K562 (cell line): ENCODE measurements at regions not wholly inside any gene's neighbourhood (a gene's known extent, or its start where the extent isn't known, plus 50 kb on each side); places are given as distances from the start of the nearest gene placed in this dataset.

Experiments
- ATAC-seq: fragments of 200-7000 bp; cut with Tn5 transposase; 3 replicates; pipeline ENCODE4 v1.9.1; 2020; ENCODE audit warnings: moderate library complexity
- BruUV-seq: library from RNA; stranded (reverse); fragments of 400-500 nt; replicated peaks from 2 replicates; lab custom pipeline; 2021; lab: Mats Ljungman, UMichigan
- CTCF ChIA-PET: fragments of 300-600 bp; formaldehyde crosslinking; extraction: SDS; loops from one replicate; lab custom pipeline; 2021; ENCODE audit warnings: low intra/inter-chr PET ratio; lab: Yijun Ruan, JAX
- POLR2A ChIA-PET: fragments of 300-600, 350-650 bp; sonication (Branson Sonifier 250); formaldehyde crosslinking; extraction: SDS; loops from one replicate; lab custom pipeline; 2021; ENCODE audit warnings: antibody characterized with exemption, inconsistent platforms; lab: Yijun Ruan, JAX
- DNase-seq, 4 experiments: peaks; one replicate each; pipeline versions ENCODE4 v3.0.0 to v3.0.0-alpha.2; 2011 to 2018; ENCODE audit warnings: low spot score in 3 of 4, mixed read lengths in 3 of 4; ENCODE audit errors: extremely low read depth in 1 of 4
- FAIRE-seq: peaks from 2 replicates; lab custom pipeline; 2011; peaks lifted over from hg19 to GRCh38; lab: Jason Lieb, UNC
- H2AFZ ChIP-seq: 2 replicates; pipeline ENCODE4 v1.6.0; 2011; ENCODE audit warnings: low read depth, low read length, control low read depth, inconsistent platforms
- H3K27ac ChIP-seq: fragments of 200-600 bp; 3 replicates; pipeline ENCODE4 v1.8.0; 2011; ENCODE audit warnings: low read depth, mild to moderate bottlenecking, control low read depth, inconsistent platforms, low read length, moderate library complexity, mixed read lengths; ENCODE audit errors: extremely low read depth
- H3K27me3 ChIP-seq, 2 experiments: fragments of 300-600 bp in 1 of 2; 2 replicates in 1 of 2; 3 replicates in 1 of 2; pipeline versions ENCODE4 v1.6.0 to v1.8.0; 2011; ENCODE audit warnings: inconsistent platforms in 2 of 2, low read length in 2 of 2, mild to moderate bottlenecking in 1 of 2, mixed read lengths in 1 of 2, moderate library complexity in 1 of 2; ENCODE audit not compliant: control insufficient read depth in 2 of 2, insufficient read depth in 2 of 2
- H3K36me3 ChIP-seq: fragments of 300-600 bp; 3 replicates; pipeline ENCODE4 v1.8.0; 2011; ENCODE audit warnings: mild to moderate bottlenecking, low read length, inconsistent platforms; ENCODE audit not compliant: control insufficient read depth, insufficient read depth
- H3K4me1 ChIP-seq, 2 experiments: fragments of 200-600 bp in 1 of 2; replicated peaks in 1 of 2; 2 replicates in 1 of 2; 3 replicates in 1 of 2; pipeline versions ENCODE4 v1.5.1 to v1.8.0; 2011; ENCODE audit warnings: inconsistent platforms in 2 of 2, low read length in 2 of 2, mild to moderate bottlenecking in 1 of 2, mixed read lengths in 1 of 2, moderate library complexity in 1 of 2; ENCODE audit not compliant: control insufficient read depth in 2 of 2, insufficient read depth in 2 of 2
- H3K4me2 ChIP-seq: 2 replicates; pipeline ENCODE4 v1.6.1; 2011; ENCODE audit warnings: low read length, control low read depth, inconsistent platforms, mixed read lengths; ENCODE audit not compliant: insufficient read depth
- H3K4me3 ChIP-seq: fragments of 200-600 bp; sonication (generic), shearing (Covaris generic); 2 replicates; pipeline ENCODE4 v1.5.1; 2016; ENCODE audit warnings: control low read depth, inconsistent platforms
- H3K79me2 ChIP-seq: fragments of 200-600 bp; 3 replicates; pipeline ENCODE4 v1.8.0; 2011; ENCODE audit warnings: low read length, inconsistent platforms; ENCODE audit not compliant: control insufficient read depth, insufficient read depth
- H3K9ac ChIP-seq, 2 experiments: 2 replicates each; pipeline versions ENCODE4 v1.6.0 to v1.6.1; 2011; ENCODE audit warnings: low read depth in 2 of 2, low read length in 2 of 2, control low read depth in 1 of 2, inconsistent platforms in 1 of 2, mild to moderate bottlenecking in 1 of 2, mixed read lengths in 1 of 2; ENCODE audit not compliant: insufficient read depth in 1 of 2
- H3K9me1 ChIP-seq: one replicate; pipeline ENCODE4 v1.6.0; 2011; ENCODE audit warnings: inconsistent platforms, mild to moderate bottlenecking, low read length, moderate library complexity; ENCODE audit not compliant: control insufficient read depth, insufficient read depth
- H3K9me3 ChIP-seq: replicated peaks from 2 replicates; pipeline ENCODE4 v1.5.1; 2011; ENCODE audit warnings: low read depth, low read length, inconsistent platforms; ENCODE audit not compliant: control insufficient read depth, insufficient read depth
- H4K20me1 ChIP-seq: replicated peaks from 2 replicates; pipeline ENCODE4 v1.6.1; 2011; ENCODE audit warnings: low read length, inconsistent platforms, mixed read lengths; ENCODE audit not compliant: control insufficient read depth, insufficient read depth
- ATF4 ChIP-seq: fragments of 450-650 bp; formaldehyde crosslinking; IDR thresholded peaks from 2 replicates; pipeline ENCODE4 v1.4.0; 2022; ENCODE audit warnings: mild to moderate bottlenecking, moderate library complexity
- CEBPG ChIP-seq, 3 experiments: fragments of 200-800 bp in 1 of 3; sonication (Bioruptor generic) in 1 of 3; sonication (generic) in 1 of 3; formaldehyde crosslinking in 1 of 3; IDR thresholded peaks in 2 of 3; conservative IDR thresholded peaks in 1 of 3; 2 replicates each; pipeline versions ENCODE4 v1.6.1 to v1.8.0; 2016 to 2022; ENCODE audit warnings: missing compliant biosample characterization in 2 of 3, missing genetic modification characterization in 2 of 3, mild to moderate bottlenecking in 1 of 3, missing genetic modification reagents in 1 of 3
- CTCF ChIP-seq, 3 experiments: IDR thresholded peaks in 2 of 3; conservative IDR thresholded peaks in 1 of 3; 2 replicates each; pipeline ENCODE4 v1.5.1; 2011 to 2012; ENCODE audit warnings: low read length in 3 of 3, mild to moderate bottlenecking in 3 of 3, control low read depth in 2 of 3, improper control_type of control experiment in 1 of 3, inconsistent platforms in 1 of 3, low read depth in 1 of 3, mixed read lengths in 1 of 3, moderate library complexity in 1 of 3; ENCODE audit not compliant: insufficient read depth in 2 of 3
- EHMT2 ChIP-seq: fragments of 450-650 bp; IDR thresholded peaks from 2 replicates; pipeline ENCODE4 v1.6.1; 2018; ENCODE audit warnings: antibody characterized with exemption
- HMGN3 ChIP-seq: IDR thresholded peaks from 2 replicates; pipeline ENCODE4 v1.6.1; 2011; ENCODE audit warnings: borderline replicate concordance, low read depth, mild to moderate bottlenecking, mixed read lengths, low read length; ENCODE audit not compliant: insufficient read length; ENCODE audit errors: extremely low read depth
- LCOR ChIP-seq: sonication (generic); formaldehyde crosslinking; IDR thresholded peaks from 2 replicates; pipeline ENCODE4 v1.8.0; 2022; ENCODE audit warnings: mild to moderate bottlenecking, missing genetic modification reagents
- MTF1 ChIP-seq: fragments of 250-450 bp; sonication (Bioruptor Pico); IDR thresholded peaks from 2 replicates; pipeline ENCODE4 v1.9.0; 2021; ENCODE audit warnings: moderate library complexity, mild to moderate bottlenecking, inconsistent platforms, borderline replicate concordance
- NFRKB ChIP-seq: fragments of 450-650 bp; IDR thresholded peaks from 2 replicates; pipeline ENCODE4 v1.6.1; 2016; ENCODE audit warnings: low read depth
- POLR3G ChIP-seq: IDR thresholded peaks from 2 replicates; pipeline ENCODE4 v1.6.1; 2011; ENCODE audit not compliant: insufficient read length, insufficient replicate concordance; ENCODE audit errors: extremely low read depth
- SMC3 ChIP-seq: conservative IDR thresholded peaks from 2 replicates; pipeline ENCODE4 v1.6.1; 2011; ENCODE audit warnings: low read depth, low read length, improper control_type of control experiment; ENCODE audit not compliant: insufficient read depth
- TFAP4 ChIP-seq: sonication (generic); formaldehyde crosslinking; IDR thresholded peaks from 2 replicates; pipeline ENCODE4 v1.8.0; 2022; ENCODE audit warnings: missing genetic modification reagents, mild to moderate bottlenecking, moderate library complexity, borderline replicate concordance
- TRIM24 ChIP-seq, 2 experiments: fragments of 450-650 bp; IDR thresholded peaks; 2 replicates each; pipeline ENCODE4 v1.6.1; 2016
- U2AF2 ChIP-seq: fragments of 200-400 bp; formaldehyde crosslinking; optimal IDR thresholded peaks from 2 replicates; pipeline ENCODE3; 2017; ENCODE audit warnings: low read depth, mild to moderate bottlenecking, low read length
- WGBS: fragments of 100-300 bp; shearing (Covaris generic); methylation state at CpG from one replicate; pipeline ENCODE4 v1.1.6; 2016; ENCODE audit warnings: low coverage, mixed read lengths; ENCODE audit not compliant: insufficient coverage; ENCODE audit errors: missing lambda C conversion rate; 5-methylcytosine and 5-hydroxymethylcytosine counted together
- in situ Hi-C: fragments of 300-500 bp; cut with MboI; formaldehyde crosslinking; loops from 4 replicates; pipeline ENCODE4 v1.15.0; 2018; ENCODE audit warnings: inconsistent platforms, mixed read lengths
- intact Hi-C: fragments of 100-400 bp; cut with micrococcal nuclease; formaldehyde crosslinking; loops from 2 replicates; pipeline ENCODE4 v1.14.2; 2022

GRCh38 chr2:39587641-39588040 is 78.1 kb upstream of the TMEM178A start (continued):
- no peak for TF ChIP-seq U2AF2

- ATAC-seq = peak; percentile 97
- H3K9me1 ChIP-seq = no peaks in the 10 kb centered on the region
- POLR2A ChIA-PET = interaction anchor here (0.6 kb wide), 3 partner anchors 22 to 1177 kb away, joined by 3 read pairs; no protein-coding TSS in a partner anchor
- no peak overlapping the region for H3K4me2 ChIP-seq
- no peak overlapping the region for H2AFZ ChIP-seq
- no peaks in the 10 kb centered on the region for H3K4me1 ChIP-seq
- peak; percentile 59 for FAIRE-seq
- WGBS = 9% methylated on average over 9 of the region's 9 CpGs
- in situ Hi-C loops = loop anchor here (25.0 kb wide), 1 partner anchor 844 kb away; no protein-coding TSS in a partner anchor
- intact Hi-C loops = loop anchor here (2.0 to 5.0 kb wide), 2 partner anchors 109 to 137 kb away; no protein-coding TSS in a partner anchor
- no peaks in the 10 kb centered on the region for H4K20me1 ChIP-seq
- no TSS peak for BruUV-seq
- no peaks in the 10 kb centered on the region for H3K36me3 ChIP-seq
- peak in 2 of 4 experiments; percentile 37 to 61 for DNase-seq
- H3K79me2 ChIP-seq = no peaks in the 10 kb centered on the region
- peaks cover 4 to 6% of the 10 kb centered on the region in 2 experiments; a peak in 4 of 5 replicates for H3K27me3 ChIP-seq
- CTCF ChIA-PET = no interaction called here
- no peak overlapping the region for H3K27ac ChIP-seq
- H3K9me3 ChIP-seq = no peaks in the 10 kb centered on the region
- H3K4me3 ChIP-seq = no peak overlapping the region
- no peak overlapping the region for H3K9ac ChIP-seq
- TF ChIP-seq TRIM24 (IDR thresholded peaks at IDR 0.05) (peak; percentile 27 to 73; a peak in 2 of 4 replicates), POLR3G (no peak), SMC3 (peak; percentile 46), MTF1 (no peak), NFRKB (no peak), ATF4 (CRISPR knock-in tag) (0 out of 2 replicates have a peak, but pooled peaks have one; percentile 62), CTCF (IDR thresholded peaks at IDR 0.05 in 2 of 3, conservative IDR thresholded peaks at IDR 0.05 in 1 of 3; ENCODE audit: insufficient read depth in 2 of 3, low read depth in 1 of 3, low read length in 3 of 3) (peak; percentile 57 to 67 (median 59)), HMGN3 (no peak), LCOR (no peak), CEBPG (CRISPR knock-in tag; IDR thresholded peaks at IDR 0.05) (peak; percentile 81), CEBPG (tag; conservative IDR thresholded peaks at IDR 0.05 in 1 of 2, IDR thresholded peaks at IDR 0.05 in 1 of 2) (peak; percentile 24 to 87; a peak in 3 of 4 replicates), EHMT2 (0 out of 2 replicates have a peak, but pooled peaks have one; percentile 34), TFAP4 (CRISPR knock-in tag) (peak; percentile 41; the same call in 1 of the 2 replicates)
Measured at GRCh38 chr2:39593439-39594393, 72.0 kb upstream of the TMEM178A start.
